Natural killer cell (primary cell): ENCODE measurements at regions not wholly inside any gene's neighbourhood (a gene's known extent, or its start where the extent isn't known, plus 50 kb on each side); places are given as distances from the start of the nearest gene placed in this dataset.

ENCODE experiments used
- ATAC-seq, 3 donors: fragments of 150-1000 bp in 2 of 3; fragments of 200-7000 bp in 1 of 3; cut with Tn5 transposase; 1 replicate in 1 of 3; 2 replicates in 2 of 3; pipeline ENCODE4 v1.10.0; 2021; ENCODE audit warnings: mild to moderate bottlenecking in 2 of 3, moderate library complexity in 2 of 3
- DNase-seq, 2 donors: peaks; one replicate each; pipeline versions ENCODE4 v3.0.0 to v3.0.0-alpha.2; 2013 to 2021; ENCODE audit warnings: mixed read lengths in 1 of 2
- H3K27ac ChIP-seq: one replicate; pipeline ENCODE4 v1.5.1; 2013; ENCODE audit warnings: mild to moderate bottlenecking, low read length
- H3K27me3 ChIP-seq: one replicate; pipeline ENCODE4 v1.6.1; 2013; ENCODE audit warnings: low read length; ENCODE audit not compliant: control insufficient read depth, insufficient read depth
- H3K36me3 ChIP-seq: one replicate; pipeline ENCODE4 v1.6.1; 2013; ENCODE audit warnings: low read length; ENCODE audit not compliant: control insufficient read depth, insufficient read depth
- H3K4me1 ChIP-seq: one replicate; pipeline ENCODE4 v1.6.1; 2013; ENCODE audit warnings: low read length; ENCODE audit not compliant: control insufficient read depth, insufficient read depth
- H3K4me3 ChIP-seq: one replicate; pipeline ENCODE4 v1.5.1; 2013; ENCODE audit warnings: low read length
- H3K9me3 ChIP-seq: one replicate; pipeline ENCODE4 v1.6.1; 2013; ENCODE audit warnings: low read length; ENCODE audit not compliant: control insufficient read depth, insufficient read depth
- H3K27ac Mint-ChIP-seq, 2 donors: one replicate each; pipeline ENCODE4 v1.8.0; 2022; ENCODE audit warnings: mild to moderate bottlenecking in 2 of 2, mixed read lengths in 2 of 2, moderate library complexity in 1 of 2
- H3K27me3 Mint-ChIP-seq, 2 donors: one replicate each; pipeline ENCODE4 v1.8.0; 2022; ENCODE audit warnings: low read depth in 2 of 2, mixed read lengths in 2 of 2
- H3K36me3 Mint-ChIP-seq: one replicate; pipeline ENCODE4 v1.8.0; 2022; ENCODE audit warnings: mixed read lengths
- H3K4me1 Mint-ChIP-seq, 2 donors: one replicate each; pipeline ENCODE4 v1.8.0; 2022; ENCODE audit warnings: mixed read lengths in 2 of 2
- H3K4me3 Mint-ChIP-seq: one replicate; pipeline ENCODE4 v1.8.0; 2022; ENCODE audit warnings: mild to moderate bottlenecking, moderate library complexity, mixed read lengths
- H3K9me3 Mint-ChIP-seq, 2 donors: one replicate each; pipeline ENCODE4 v1.8.0; 2022; ENCODE audit warnings: mixed read lengths in 2 of 2
- CTCF ChIP-seq: fragments of 200-600 bp; IDR thresholded peaks from one replicate; pipeline ENCODE4 v1.8.0; 2022; ENCODE audit warnings: antibody characterized with exemption
- WGBS: methylation state at CpG from one replicate; pipeline ENCODE4 v1.1.7; 2013; ENCODE audit warnings: missing lambda C conversion rate; ENCODE audit not compliant: insufficient coverage; 5-methylcytosine and 5-hydroxymethylcytosine counted together
- intact Hi-C: fragments of 100-400 bp; cut with micrococcal nuclease; formaldehyde crosslinking; loops from one replicate; pipeline ENCODE4 v1.14.2; 2022

GRCh38 chr21:16509476-16509875, 779.7 kb downstream of the USP25 start:
- H3K36me3 Mint-ChIP-seq, result peaks cover 6% of the 10 kb centered on the region
- no peaks in the 10 kb centered on the region for H3K4me1 Mint-ChIP-seq
- no peak overlapping the region for H3K4me3 Mint-ChIP-seq
- no peaks in the 10 kb centered on the region for H3K27me3 ChIP-seq
- no peaks in the 10 kb centered on the region for H3K4me1 ChIP-seq
- TF ChIP-seq CTCF, result no peak
- ATAC-seq (no peak), DNase-seq (no peak)
- H3K27ac ChIP-seq, result no peak overlapping the region
- no peaks in the 10 kb centered on the region for H3K9me3 ChIP-seq
- peaks cover 10 to 18% of the 10 kb centered on the region in 2 donors for H3K9me3 Mint-ChIP-seq
- intact Hi-C loops, result no loop called here
- H3K36me3 ChIP-seq, result no peaks in the 10 kb centered on the region
- H3K4me3 ChIP-seq, result no peak overlapping the region
- WGBS, result 79% methylated on average over 2 of the region's 3 CpGs
- H3K27ac Mint-ChIP-seq, result no peak overlapping the region
- H3K27me3 Mint-ChIP-seq, result no peaks in the 10 kb centered on the region

- H3K27ac Mint-ChIP-seq, result no peak overlapping the region
- ATAC-seq (no peak), DNase-seq (no peak)
- intact Hi-C loops, result no loop called here
- H3K27ac ChIP-seq, result no peak overlapping the region
- no peak overlapping the region for H3K4me3 ChIP-seq
- no peaks in the 10 kb centered on the region for H3K4me1 Mint-ChIP-seq
- H3K4me1 ChIP-seq, result no peaks in the 10 kb centered on the region
- peaks cover 6% of the 10 kb centered on the region for H3K36me3 Mint-ChIP-seq
- H3K9me3 ChIP-seq, result no peaks in the 10 kb centered on the region
- H3K9me3 Mint-ChIP-seq, result peaks cover 9 to 20% of the 10 kb centered on the region in 2 donors
- 93% methylated on average over 2 of the region's 2 CpGs for WGBS
- H3K36me3 ChIP-seq, result no peaks in the 10 kb centered on the region
- H3K27me3 Mint-ChIP-seq, result no peaks in the 10 kb centered on the region
- no peak overlapping the region for H3K4me3 Mint-ChIP-seq
- no peak for TF ChIP-seq CTCF
- H3K27me3 ChIP-seq, result no peaks in the 10 kb centered on the region
Measured at GRCh38 chr21:16514316-16514715, 784.5 kb downstream of the USP25 start.

GRCh38 chr21:16517383-16517782, 787.6 kb downstream of the USP25 start:
- Histone ChIP-seq H3K36me3 (no peaks in the 10 kb centered on the region), H3K27me3 (no peaks in the 10 kb centered on the region), H3K4me3 (no peak overlapping the region), H3K9me3 (no peaks in the 10 kb centered on the region), H3K4me1 (no peaks in the 10 kb centered on the region), H3K27ac (no peak overlapping the region)
- ATAC-seq (no peak), DNase-seq (no peak)
- H3K27me3 Mint-ChIP-seq, result no peaks in the 10 kb centered on the region
- H3K4me1 Mint-ChIP-seq, result no peaks in the 10 kb centered on the region
- H3K9me3 Mint-ChIP-seq, result peaks cover 7 to 16% of the 10 kb centered on the region in 2 donors
- TF ChIP-seq CTCF, result no peak
- H3K36me3 Mint-ChIP-seq, result no peaks in the 10 kb centered on the region
- H3K27ac Mint-ChIP-seq, result no peak overlapping the region
- no CpG with 5 or more reads among the region's 1 CpG for WGBS
- intact Hi-C loops, result no loop called here
- no peak overlapping the region for H3K4me3 Mint-ChIP-seq

GRCh38 chr21:16519036-16519435, 789.3 kb downstream of the USP25 start:
- no peaks in the 10 kb centered on the region for H3K4me1 Mint-ChIP-seq
- H3K4me3 ChIP-seq, result no peak overlapping the region
- 88% methylated on average over 1 of the region's 2 CpGs for WGBS

More at GRCh38 chr21:16519036-16519435, 789.3 kb downstream of the USP25 start:
- intact Hi-C loops, result no loop called here
- Histone ChIP-seq H3K27me3 (no peaks in the 10 kb centered on the region), H3K27ac (no peak overlapping the region), H3K9me3 (no peaks in the 10 kb centered on the region), H3K36me3 (no peaks in the 10 kb centered on the region), H3K4me1 (no peaks in the 10 kb centered on the region)
- no peak overlapping the region for H3K27ac Mint-ChIP-seq
- H3K27me3 Mint-ChIP-seq, result no peaks in the 10 kb centered on the region
- peaks cover 11 to 16% of the 10 kb centered on the region in 2 donors for H3K9me3 Mint-ChIP-seq
- DNase-seq, result no peak
- no peak overlapping the region for H3K4me3 Mint-ChIP-seq
- no peak for TF ChIP-seq CTCF
- no peak for ATAC-seq
- H3K36me3 Mint-ChIP-seq, result no peaks in the 10 kb centered on the region
